CD4-positive, CD25-positive, alpha-beta regulatory T cell (primary cell): ENCODE measurements at regions not wholly inside any gene's neighbourhood (a gene's known extent, or its start where the extent isn't known, plus 50 kb on each side); places are given as distances from the start of the nearest gene placed in this dataset.

Experiments
- ATAC-seq, 2 donors: fragments of 150-1000 bp; cut with Tn5 transposase; one replicate each; pipeline ENCODE4 v1.10.0; 2021; ENCODE audit warnings: low read depth in 2 of 2, moderate number of reproducible peaks in 2 of 2, moderate library complexity in 1 of 2
- DNase-seq, 3 donors: peaks; one replicate each; pipeline versions ENCODE4 v3.0.0 to v3.0.0-alpha.2; 2012 to 2022; ENCODE audit warnings: mixed read lengths in 1 of 3
- H3K27ac ChIP-seq: one replicate; pipeline ENCODE4 v1.7.0; 2013; ENCODE audit warnings: mild to moderate bottlenecking, low read length; ENCODE audit not compliant: insufficient read depth, poor library complexity, severe bottlenecking
- H3K27me3 ChIP-seq: one replicate; pipeline ENCODE4 v1.7.0; 2013; ENCODE audit warnings: low read length; ENCODE audit not compliant: control insufficient read depth, insufficient read depth
- H3K36me3 ChIP-seq: one replicate; pipeline ENCODE4 v1.7.0; 2013; ENCODE audit warnings: mild to moderate bottlenecking, low read length, moderate library complexity; ENCODE audit not compliant: control insufficient read depth, insufficient read depth
- H3K4me1 ChIP-seq: 2 replicates; pipeline ENCODE4 v1.7.0; 2013; ENCODE audit warnings: mild to moderate bottlenecking, low read length; ENCODE audit not compliant: insufficient read depth, control insufficient read depth, poor library complexity, severe bottlenecking
- H3K4me3 ChIP-seq: one replicate; pipeline ENCODE4 v1.7.0; 2013; ENCODE audit warnings: low read depth, mild to moderate bottlenecking, low read length, moderate library complexity
- H3K9me3 ChIP-seq, 2 experiments: 1 replicate in 1 of 2; 2 replicates in 1 of 2; pipeline ENCODE4 v1.7.0; 2013; ENCODE audit warnings: low read length in 2 of 2, mild to moderate bottlenecking in 1 of 2, moderate library complexity in 1 of 2; ENCODE audit not compliant: control insufficient read depth in 2 of 2
- H3K27ac Mint-ChIP-seq, 3 donors: one replicate each; pipeline ENCODE4 v1.8.0; 2020 to 2022; ENCODE audit warnings: mild to moderate bottlenecking in 3 of 3, mixed read lengths in 3 of 3, moderate library complexity in 2 of 3
- H3K27me3 Mint-ChIP-seq: one replicate; pipeline ENCODE4 v1.8.0; 2022; ENCODE audit warnings: mild to moderate bottlenecking, mixed read lengths
- H3K36me3 Mint-ChIP-seq: one replicate; pipeline ENCODE4 v1.8.0; 2020; ENCODE audit warnings: mixed read lengths
- H3K4me1 Mint-ChIP-seq, 4 donors: one replicate each; pipeline ENCODE4 v1.8.0; 2020 to 2022; ENCODE audit warnings: mixed read lengths in 4 of 4, mild to moderate bottlenecking in 1 of 4
- H3K4me3 Mint-ChIP-seq, 4 donors: one replicate each; pipeline ENCODE4 v1.8.0; 2020 to 2022; ENCODE audit warnings: mild to moderate bottlenecking in 4 of 4, mixed read lengths in 4 of 4, moderate library complexity in 3 of 4
- H3K9me3 Mint-ChIP-seq, 7 donors: one replicate each; pipeline ENCODE4 v1.8.0; 2020 to 2022; ENCODE audit warnings: mixed read lengths in 7 of 7, mild to moderate bottlenecking in 3 of 7, moderate library complexity in 2 of 7

DNA sequence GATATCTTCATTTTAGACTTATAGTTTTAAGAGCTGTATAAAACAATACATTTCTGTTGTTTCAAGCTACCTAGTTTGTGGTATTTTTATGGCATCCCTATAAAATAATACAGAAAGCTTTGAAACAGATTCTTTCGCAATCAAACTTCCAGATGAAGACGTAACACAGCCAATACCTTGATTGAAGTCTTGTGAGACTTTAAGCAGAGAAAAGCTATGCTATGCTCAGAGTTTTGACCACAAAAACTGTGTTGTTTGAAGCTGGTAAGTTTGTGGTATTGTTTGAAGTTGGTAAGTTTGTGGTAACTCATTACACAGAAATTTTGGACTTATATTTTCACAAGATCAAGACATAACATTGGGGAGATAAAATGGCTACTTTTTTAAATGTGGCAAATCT lies 201.8 kb upstream of the UGT8 start:
- peaks cover 0 to 2% (median 0%) of the 10 kb centered on the region in 4 donors for H3K4me1 Mint-ChIP-seq
- no peaks in the 10 kb centered on the region for H3K4me1 ChIP-seq
- no peak overlapping the region for H3K27ac ChIP-seq
- H3K27me3 ChIP-seq = no peaks in the 10 kb centered on the region
- ATAC-seq (no peak), DNase-seq (no peak)
- H3K27ac Mint-ChIP-seq = no peak overlapping the region
- H3K36me3 ChIP-seq = no peaks in the 10 kb centered on the region
- no peak overlapping the region for H3K4me3 Mint-ChIP-seq
- H3K36me3 Mint-ChIP-seq = no peaks in the 10 kb centered on the region
- H3K4me3 ChIP-seq = no peak overlapping the region
- H3K9me3 Mint-ChIP-seq = peaks cover 0 to 4% (median 0%) of the 10 kb centered on the region in 7 donors
- no peaks in the 10 kb centered on the region for H3K27me3 Mint-ChIP-seq
- no peaks in the 10 kb centered on the region for H3K9me3 ChIP-seq

GRCh38 chr4:114398410-114398809 lies 200.2 kb upstream of the UGT8 start:
- Mint-ChIP-seq H3K4me1 (peaks cover 0 to 2% (median 0%) of the 10 kb centered on the region in 4 donors), H3K27ac (no peak overlapping the region), H3K36me3 (no peaks in the 10 kb centered on the region), H3K27me3 (no peaks in the 10 kb centered on the region), H3K9me3 (peaks cover 0 to 4% (median 0%) of the 10 kb centered on the region in 7 donors), H3K4me3 (no peak overlapping the region)
- no peaks in the 10 kb centered on the region for H3K36me3 ChIP-seq
- H3K9me3 ChIP-seq = no peaks in the 10 kb centered on the region
- H3K4me3 ChIP-seq = no peak overlapping the region
- no peak for ATAC-seq
- H3K4me1 ChIP-seq = no peaks in the 10 kb centered on the region
- DNase-seq = no peak
- H3K27me3 ChIP-seq = no peaks in the 10 kb centered on the region
- H3K27ac ChIP-seq = no peak overlapping the region

- ATAC-seq (no peak), DNase-seq (no peak)
- no peaks in the 10 kb centered on the region for H3K27me3 ChIP-seq
- H3K9me3 Mint-ChIP-seq = peaks cover 0 to 4% (median 0%) of the 10 kb centered on the region in 7 donors
- no peaks in the 10 kb centered on the region for H3K36me3 Mint-ChIP-seq
- no peak overlapping the region for H3K27ac Mint-ChIP-seq
- no peak overlapping the region for H3K4me3 Mint-ChIP-seq
- no peak overlapping the region for H3K4me3 ChIP-seq
- H3K36me3 ChIP-seq = no peaks in the 10 kb centered on the region
- H3K27me3 Mint-ChIP-seq = no peaks in the 10 kb centered on the region
- H3K27ac ChIP-seq = no peak overlapping the region
- H3K4me1 ChIP-seq = no peaks in the 10 kb centered on the region
- peaks cover 0 to 2% (median 0%) of the 10 kb centered on the region in 4 donors for H3K4me1 Mint-ChIP-seq
- no peaks in the 10 kb centered on the region for H3K9me3 ChIP-seq
Observed at GRCh38 chr4:114399105-114399504, 199.5 kb upstream of the UGT8 start.

DNA sequence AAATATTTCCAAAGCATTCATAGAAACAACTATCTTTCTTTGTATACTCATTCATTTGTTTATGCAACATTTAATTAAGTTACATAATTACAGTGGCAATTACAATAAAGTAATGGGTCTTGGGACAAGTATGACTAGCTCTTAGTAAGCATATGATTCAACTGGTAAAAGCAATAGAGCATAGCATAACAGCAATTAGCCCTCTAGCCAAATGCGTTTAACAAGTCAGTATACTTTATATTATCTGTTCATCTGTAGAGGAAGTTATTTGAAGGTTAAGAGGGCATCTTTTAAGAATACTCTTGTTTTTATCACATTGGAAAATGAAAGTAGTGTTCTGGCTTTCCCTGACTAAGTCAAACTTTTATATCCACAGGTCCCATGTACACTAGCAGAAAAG lies 198.1 kb upstream of the UGT8 start:
- no peak for ATAC-seq

GRCh38 chr4:114401483-114401882 lies 197.1 kb upstream of the UGT8 start:
- no peaks in the 10 kb centered on the region for H3K36me3 Mint-ChIP-seq
- Histone ChIP-seq H3K4me1 (no peaks in the 10 kb centered on the region), H3K9me3 (no peaks in the 10 kb centered on the region), H3K4me3 (no peak overlapping the region), H3K27me3 (no peaks in the 10 kb centered on the region), H3K27ac (no peak overlapping the region), H3K36me3 (no peaks in the 10 kb centered on the region)
- H3K27me3 Mint-ChIP-seq = no peaks in the 10 kb centered on the region
- no peak overlapping the region for H3K4me3 Mint-ChIP-seq
- no peak overlapping the region for H3K27ac Mint-ChIP-seq
- DNase-seq (no peak), ATAC-seq (no peak)
- H3K9me3 Mint-ChIP-seq = peaks cover 0 to 4% (median 2%) of the 10 kb centered on the region in 7 donors
- peaks cover 0 to under 1% (median 0%) of the 10 kb centered on the region in 4 donors for H3K4me1 Mint-ChIP-seq

More for the DNA sequence above, 198.1 kb upstream of the UGT8 start:
- no peak overlapping the region for H3K4me3 ChIP-seq
- H3K4me3 Mint-ChIP-seq = no peak overlapping the region
- no peaks in the 10 kb centered on the region for H3K36me3 Mint-ChIP-seq
- H3K4me1 ChIP-seq = no peaks in the 10 kb centered on the region
- H3K27ac Mint-ChIP-seq = no peak overlapping the region
- no peaks in the 10 kb centered on the region for H3K27me3 ChIP-seq
- peaks cover 0 to 2% (median 0%) of the 10 kb centered on the region in 4 donors for H3K4me1 Mint-ChIP-seq
- DNase-seq = no peak
- H3K9me3 Mint-ChIP-seq = peaks cover 0 to 4% (median 2%) of the 10 kb centered on the region in 7 donors
- H3K27me3 Mint-ChIP-seq = no peaks in the 10 kb centered on the region
- no peak overlapping the region for H3K27ac ChIP-seq
- no peaks in the 10 kb centered on the region for H3K9me3 ChIP-seq
- no peaks in the 10 kb centered on the region for H3K36me3 ChIP-seq

DNA sequence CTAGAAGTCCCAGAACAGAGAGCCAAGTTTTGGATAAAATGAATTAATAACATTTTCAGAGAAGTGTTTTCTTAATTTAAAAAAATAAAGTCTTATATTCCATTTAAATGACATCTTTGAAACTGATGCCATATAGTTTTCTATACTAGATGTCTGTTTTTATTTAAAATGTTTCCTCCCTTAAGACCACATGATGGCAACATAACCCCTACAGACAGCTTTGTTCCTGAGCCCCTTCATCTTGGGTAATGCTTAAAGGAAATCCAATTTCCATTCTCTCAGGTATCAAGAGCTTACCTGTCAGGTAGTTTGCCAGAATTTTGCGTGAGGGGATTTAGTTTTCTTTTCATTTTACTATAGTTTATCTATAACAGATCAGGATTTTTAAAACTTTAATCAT lies 181.4 kb upstream of the UGT8 start:
- Mint-ChIP-seq H3K9me3 (peaks cover 0 to 7% (median 3%) of the 10 kb centered on the region in 7 donors), H3K27ac (no peak overlapping the region), H3K27me3 (no peaks in the 10 kb centered on the region), H3K4me3 (no peak overlapping the region), H3K4me1 (no peaks in the 10 kb centered on the region), H3K36me3 (no peaks in the 10 kb centered on the region)
- H3K4me3 ChIP-seq = no peak overlapping the region
- H3K27me3 ChIP-seq = no peaks in the 10 kb centered on the region
- H3K9me3 ChIP-seq = no peaks in the 10 kb centered on the region
- no peaks in the 10 kb centered on the region for H3K4me1 ChIP-seq
- DNase-seq (no peak), ATAC-seq (no peak)
- no peak overlapping the region for H3K27ac ChIP-seq
- H3K36me3 ChIP-seq = no peaks in the 10 kb centered on the region

DNA sequence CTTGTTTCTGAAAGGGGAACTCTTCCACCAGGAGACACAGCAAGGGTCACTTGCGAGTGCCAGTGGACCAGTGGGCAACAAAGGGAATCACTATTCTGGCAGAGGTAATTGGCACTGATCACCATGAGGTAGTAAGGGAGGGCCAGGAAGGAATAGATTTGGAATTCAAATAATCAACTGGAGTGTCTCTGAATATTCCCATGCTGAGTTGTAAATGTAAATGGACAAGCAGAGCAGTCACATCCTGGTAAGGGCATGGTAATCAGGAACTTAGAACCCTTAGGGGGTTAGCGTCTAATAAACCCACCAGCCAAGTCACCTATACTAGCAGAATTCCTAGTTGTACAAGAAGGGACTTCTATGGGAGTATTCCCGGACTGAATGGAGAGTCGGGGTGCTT lies 178.5 kb upstream of the UGT8 start:
- H3K9me3 ChIP-seq = no peaks in the 10 kb centered on the region
- H3K4me1 Mint-ChIP-seq = no peaks in the 10 kb centered on the region
- H3K27me3 ChIP-seq = no peaks in the 10 kb centered on the region
- no peaks in the 10 kb centered on the region for H3K36me3 ChIP-seq
- H3K9me3 Mint-ChIP-seq = peaks cover 0 to 5% (median 0%) of the 10 kb centered on the region in 7 donors
- H3K27ac Mint-ChIP-seq = no peak overlapping the region
- H3K27me3 Mint-ChIP-seq = no peaks in the 10 kb centered on the region
- H3K4me3 ChIP-seq = no peak overlapping the region
- ATAC-seq (no peak), DNase-seq (no peak)
- H3K27ac ChIP-seq = no peak overlapping the region
- H3K36me3 Mint-ChIP-seq = no peaks in the 10 kb centered on the region
- H3K4me1 ChIP-seq = no peaks in the 10 kb centered on the region
- no peak overlapping the region for H3K4me3 Mint-ChIP-seq

DNA sequence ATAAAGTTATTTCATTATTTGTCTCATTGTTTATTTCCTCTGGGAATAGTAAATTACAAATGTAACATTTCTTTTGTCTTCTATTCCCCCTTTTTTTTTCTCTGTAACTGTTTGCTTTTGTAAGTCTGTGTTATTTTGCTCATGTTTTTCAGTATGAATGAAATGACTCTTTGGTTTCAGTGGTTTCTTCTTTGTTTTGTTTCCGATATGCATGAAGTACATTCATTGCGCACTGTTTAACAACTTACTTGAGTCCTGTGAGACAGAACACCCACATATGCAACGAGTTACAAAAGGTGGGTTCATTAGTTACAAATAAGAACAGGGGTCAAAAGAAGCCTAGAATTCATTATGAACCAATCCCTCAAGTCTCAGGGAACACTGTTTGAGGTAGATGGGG lies 175.0 kb upstream of the UGT8 start:
- Mint-ChIP-seq H3K4me1 (no peaks in the 10 kb centered on the region), H3K27ac (no peak overlapping the region), H3K27me3 (no peaks in the 10 kb centered on the region), H3K9me3 (peaks cover 0 to 7% (median 2%) of the 10 kb centered on the region in 7 donors), H3K36me3 (no peaks in the 10 kb centered on the region), H3K4me3 (no peak overlapping the region)
- ATAC-seq (no peak), DNase-seq (no peak)
- no peak overlapping the region for H3K27ac ChIP-seq
- H3K4me1 ChIP-seq = no peaks in the 10 kb centered on the region
- H3K36me3 ChIP-seq = no peaks in the 10 kb centered on the region
- H3K9me3 ChIP-seq = no peaks in the 10 kb centered on the region
- no peak overlapping the region for H3K4me3 ChIP-seq
- no peaks in the 10 kb centered on the region for H3K27me3 ChIP-seq
